A673 (cell line): ENCODE measurements at regions not wholly inside any gene's neighbourhood (a gene's known extent, or its start where the extent isn't known, plus 50 kb on each side); places are given as distances from the start of the nearest gene placed in this dataset.
A peak's percentile ranks its signal among the peaks of the same experiment; 100 is the strongest.
"Not testable (repeated sequence)": the region's sequence is repeated elsewhere in the genome, so short reads cannot be mapped to it uniquely, and the experiment has no call there.

Experiments
- BruUV-seq: library from RNA; stranded (reverse); fragments of 400-500 nt; replicated peaks from 2 replicates; lab custom pipeline; 2021; lab: Mats Ljungman, UMichigan
- CTCF ChIA-PET: fragments of 300-600 bp; sonication (Branson Sonifier 250); formaldehyde crosslinking; loops from one replicate; lab custom pipeline; 2022; ENCODE audit warnings: antibody characterized with exemption; lab: Charles Lee
- POLR2A ChIA-PET: fragments of 300-600 bp; sonication (Branson Sonifier 250); formaldehyde crosslinking; loops from one replicate; lab custom pipeline; 2022; ENCODE audit warnings: antibody characterized with exemption; ENCODE audit not compliant: low non-redundant PET; lab: Charles Lee
- DNase-seq: peaks from one replicate; pipeline ENCODE4 v3.0.0-alpha.2; 2015; ENCODE audit warnings: low spot score
- H3K27ac ChIP-seq: fragments of 200-600 bp; sonication (generic); 2 replicates; pipeline ENCODE4 v1.5.1; 2016; ENCODE audit warnings: mixed run types, low read depth, mild to moderate bottlenecking, mixed read lengths, antibody characterized with exemption, low read length; ENCODE audit not compliant: poor library complexity, severe bottlenecking
- H3K27me3 ChIP-seq: fragments of 200-600 bp; sonication (generic); replicated peaks from 2 replicates; pipeline ENCODE4 v1.6.1; 2017; ENCODE audit warnings: mixed run types, low read depth, mild to moderate bottlenecking, mixed read lengths, antibody characterized with exemption, low read length; ENCODE audit not compliant: insufficient read depth, poor library complexity
- H3K36me3 ChIP-seq: fragments of 200-600 bp; sonication (generic); 2 replicates; pipeline ENCODE4 v1.6.1; 2016; ENCODE audit warnings: mixed run types, mild to moderate bottlenecking, mixed read lengths, antibody characterized with exemption, low read length; ENCODE audit not compliant: insufficient read depth, poor library complexity, severe bottlenecking
- H3K4me1 ChIP-seq: fragments of 200-600 bp; sonication (generic); 2 replicates; pipeline ENCODE4 v1.6.1; 2017; ENCODE audit warnings: mixed run types, mild to moderate bottlenecking, mixed read lengths, antibody characterized with exemption, low read length; ENCODE audit not compliant: insufficient read depth, poor library complexity, severe bottlenecking
- H3K4me3 ChIP-seq: fragments of 200-600 bp; sonication (generic); 2 replicates; pipeline ENCODE4 v1.5.1; 2016; ENCODE audit warnings: low read depth, mixed run types, mild to moderate bottlenecking, mixed read lengths, low read length; ENCODE audit not compliant: poor library complexity, severe bottlenecking
- H3K9me3 ChIP-seq: fragments of 200-600 bp; sonication (generic); 2 replicates; pipeline ENCODE4 v1.6.1; 2016; ENCODE audit warnings: mixed run types, low read depth, mild to moderate bottlenecking, mixed read lengths, antibody characterized with exemption, low read length; ENCODE audit not compliant: poor library complexity, severe bottlenecking
- EZH2 ChIP-seq: fragments of 200-600 bp; sonication (generic); IDR thresholded peaks from 2 replicates; pipeline ENCODE4 v1.6.1; 2017; ENCODE audit warnings: borderline replicate concordance, low read depth, mild to moderate bottlenecking, mixed read lengths, antibody characterized with exemption, low read length; ENCODE audit not compliant: poor library complexity, severe bottlenecking
- intact Hi-C: fragments of 100-400 bp; cut with micrococcal nuclease; formaldehyde crosslinking; loops from one replicate; pipeline ENCODE4 v1.10.0; 2022; ENCODE audit not compliant: unreplicated experiment
- TF ChIP-seq, protein P1 (sequence below): fragments of 300-800, 200-600 bp; sonication (generic); conservative IDR thresholded peaks from 2 replicates; pipeline ENCODE4 v1.5.1; 2017; ENCODE audit warnings: low read depth, mild to moderate bottlenecking, antibody characterized with exemption, low read length, moderate library complexity, mixed read lengths

GRCh38 chr16:16577062-16577461 lies 198.1 kb downstream of the NPIPA7 start:
- peak; percentile 8 for DNase-seq
- H3K36me3 ChIP-seq, POLR2A ChIA-PET, H3K4me3 ChIP-seq, H3K27me3 ChIP-seq, intact Hi-C loops, H3K4me1 ChIP-seq, CTCF ChIA-PET, H3K9me3 ChIP-seq, H3K27ac ChIP-seq, BruUV-seq: not testable (repeated sequence)
- TF ChIP-seq, protein P1, sequence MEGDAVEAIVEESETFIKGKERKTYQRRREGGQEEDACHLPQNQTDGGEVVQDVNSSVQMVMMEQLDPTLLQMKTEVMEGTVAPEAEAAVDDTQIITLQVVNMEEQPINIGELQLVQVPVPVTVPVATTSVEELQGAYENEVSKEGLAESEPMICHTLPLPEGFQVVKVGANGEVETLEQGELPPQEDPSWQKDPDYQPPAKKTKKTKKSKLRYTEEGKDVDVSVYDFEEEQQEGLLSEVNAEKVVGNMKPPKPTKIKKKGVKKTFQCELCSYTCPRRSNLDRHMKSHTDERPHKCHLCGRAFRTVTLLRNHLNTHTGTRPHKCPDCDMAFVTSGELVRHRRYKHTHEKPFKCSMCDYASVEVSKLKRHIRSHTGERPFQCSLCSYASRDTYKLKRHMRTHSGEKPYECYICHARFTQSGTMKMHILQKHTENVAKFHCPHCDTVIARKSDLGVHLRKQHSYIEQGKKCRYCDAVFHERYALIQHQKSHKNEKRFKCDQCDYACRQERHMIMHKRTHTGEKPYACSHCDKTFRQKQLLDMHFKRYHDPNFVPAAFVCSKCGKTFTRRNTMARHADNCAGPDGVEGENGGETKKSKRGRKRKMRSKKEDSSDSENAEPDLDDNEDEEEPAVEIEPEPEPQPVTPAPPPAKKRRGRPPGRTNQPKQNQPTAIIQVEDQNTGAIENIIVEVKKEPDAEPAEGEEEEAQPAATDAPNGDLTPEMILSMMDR = peak; percentile 20; the same call in 1 of the 2 replicates

DNA sequence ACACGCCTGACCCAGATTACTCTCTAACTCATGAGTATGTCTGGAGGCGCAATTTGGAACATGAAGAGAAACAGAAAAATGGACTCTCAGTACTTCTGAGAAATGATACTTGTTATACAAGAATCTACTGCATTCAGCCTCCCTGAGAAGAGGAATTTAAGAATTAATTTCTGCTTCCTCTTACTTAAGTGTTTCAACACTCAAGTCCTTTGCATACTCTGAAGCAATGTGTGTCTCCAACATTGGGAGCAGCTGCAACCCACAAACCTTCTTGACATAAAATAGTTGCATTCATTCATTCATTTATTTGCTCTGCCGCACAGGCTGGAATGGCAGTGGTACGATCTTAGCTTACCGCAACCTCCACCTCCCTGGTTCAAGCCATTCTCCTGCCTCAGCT lies 199.8 kb downstream of the NPIPA7 start:
- ChIA-PET POLR2A (no interaction called here), CTCF (no interaction called here)
- no peak overlapping the region for H3K4me3 ChIP-seq
- H3K27ac ChIP-seq = no peak overlapping the region
- no peaks in the 10 kb centered on the region for H3K9me3 ChIP-seq
- DNase-seq = no peak
- no peaks in the 10 kb centered on the region for H3K4me1 ChIP-seq
- TF ChIP-seq EZH2 = no peak
- TF ChIP-seq, protein P1 = no peak
- intact Hi-C loops = no loop called here
- no TSS peak for BruUV-seq
- no peaks in the 10 kb centered on the region for H3K27me3 ChIP-seq
- no peaks in the 10 kb centered on the region for H3K36me3 ChIP-seq

- H3K27me3 ChIP-seq, BruUV-seq, H3K9me3 ChIP-seq, DNase-seq, H3K4me3 ChIP-seq, H3K4me1 ChIP-seq, H3K36me3 ChIP-seq, POLR2A ChIA-PET, H3K27ac ChIP-seq, intact Hi-C loops, CTCF ChIA-PET: not testable (repeated sequence)
Measured at GRCh38 chr16:16582916-16583315, 204.0 kb downstream of the NPIPA7 start.

GRCh38 chr16:16586073-16586651 lies 207.2 kb downstream of the NPIPA7 start:
- H3K27ac ChIP-seq, H3K27me3 ChIP-seq, H3K4me3 ChIP-seq, DNase-seq, H3K9me3 ChIP-seq, H3K4me1 ChIP-seq, intact Hi-C loops, H3K36me3 ChIP-seq, BruUV-seq, POLR2A ChIA-PET, CTCF ChIA-PET: not testable (repeated sequence)

DNA sequence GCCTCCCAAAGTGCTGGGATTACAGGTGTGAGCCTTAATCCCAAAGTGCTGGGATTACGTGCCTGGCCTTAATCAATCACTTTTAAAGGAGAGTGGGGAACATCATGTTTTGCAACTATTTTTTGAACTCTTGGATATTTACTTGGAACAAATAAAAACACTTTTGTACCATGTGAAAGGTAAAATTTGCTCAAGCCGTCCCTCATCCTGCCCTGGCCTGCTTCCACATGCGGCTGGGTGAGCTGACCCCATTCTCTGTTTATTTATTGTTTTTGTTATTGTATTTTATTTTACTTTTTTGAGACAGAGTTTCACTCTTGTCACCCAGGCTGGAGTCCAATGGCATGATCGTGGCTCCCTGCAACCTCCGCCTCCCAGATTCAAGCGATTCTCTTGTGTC lies 208.0 kb downstream of the NPIPA7 start:
- H3K36me3 ChIP-seq, H3K27ac ChIP-seq, H3K4me3 ChIP-seq, POLR2A ChIA-PET, intact Hi-C loops, CTCF ChIA-PET, BruUV-seq, H3K4me1 ChIP-seq, H3K27me3 ChIP-seq, H3K9me3 ChIP-seq, DNase-seq: not testable (repeated sequence)

DNA sequence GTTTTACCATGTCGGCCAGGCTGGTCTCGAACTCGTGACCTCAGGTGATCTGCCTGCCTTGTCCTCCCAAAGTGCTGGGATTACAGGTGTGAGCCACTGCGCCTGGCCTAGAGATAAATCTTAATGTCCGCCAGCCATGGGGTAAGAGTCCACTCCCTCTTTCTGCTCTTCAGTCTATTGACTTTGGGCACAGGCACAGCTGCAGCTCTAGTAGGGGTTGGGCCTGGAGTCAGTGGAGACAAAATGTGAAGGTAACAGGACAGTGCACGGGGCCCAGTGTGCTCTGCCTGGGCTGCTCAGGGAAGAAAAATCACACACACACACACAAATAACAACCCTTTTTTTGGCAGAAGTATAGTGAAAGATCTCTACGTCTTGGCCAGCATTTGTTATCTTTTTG lies 209.5 kb downstream of the NPIPA7 start:
- CTCF ChIA-PET, H3K36me3 ChIP-seq, H3K9me3 ChIP-seq: not testable (repeated sequence)

More for the DNA sequence above, 209.5 kb downstream of the NPIPA7 start:
- H3K27me3 ChIP-seq, intact Hi-C loops, POLR2A ChIA-PET, H3K27ac ChIP-seq, H3K4me3 ChIP-seq, H3K4me1 ChIP-seq, BruUV-seq, DNase-seq: not testable (repeated sequence)
